Spleen (tissue), 11 donors: ENCODE measurements at regions not wholly inside any gene's neighbourhood (a gene's known extent, or its start where the extent isn't known, plus 50 kb on each side); places are given as distances from the start of the nearest gene placed in this dataset.

Experiments
- DNase-seq: peaks from one replicate; pipeline ENCODE4 v3.0.0-alpha.2; 2020
- H3K27ac ChIP-seq, 8 donors: fragments of 200-600 bp; sonication (generic) in 7 of 8; 1 replicate in 4 of 8; 2 replicates in 4 of 8; pipeline versions ENCODE4 v1.5.0 to v1.8.0; 2016 to 2021; ENCODE audit warnings: inconsistent platforms in 4 of 8, mild to moderate bottlenecking in 4 of 8, moderate library complexity in 1 of 8
- H3K27me3 ChIP-seq, 7 donors: fragments of 200-600 bp; sonication (generic) in 6 of 7; replicated peaks in 1 of 7; 1 replicate in 4 of 7; 2 replicates in 3 of 7; pipeline versions ENCODE4 v1.5.0 to v1.8.0; 2016 to 2021; ENCODE audit warnings: inconsistent platforms in 3 of 7, mild to moderate bottlenecking in 1 of 7
- H3K36me3 ChIP-seq, 6 donors: fragments of 200-600 bp; sonication (generic) in 5 of 6; 1 replicate in 4 of 6; 2 replicates in 2 of 6; pipeline versions ENCODE4 v1.5.0 to v1.8.0; 2016 to 2021; ENCODE audit warnings: inconsistent platforms in 2 of 6
- H3K4me1 ChIP-seq, 6 donors: fragments of 200-600 bp; sonication (generic) in 5 of 6; 1 replicate in 3 of 6; 2 replicates in 3 of 6; pipeline versions ENCODE4 v1.5.0 to v1.8.0; 2016 to 2021; ENCODE audit warnings: inconsistent platforms in 3 of 6
- H3K4me3 ChIP-seq, 8 donors: fragments of 200-600 bp; sonication (generic) in 7 of 8; 1 replicate in 4 of 8; 2 replicates in 4 of 8; pipeline versions ENCODE4 v1.5.0 to v1.8.0; 2016 to 2021; ENCODE audit warnings: inconsistent platforms in 4 of 8, mild to moderate bottlenecking in 4 of 8, moderate library complexity in 2 of 8
- H3K9me3 ChIP-seq, 8 donors: fragments of 200-600 bp; sonication (generic) in 7 of 8; 1 replicate in 4 of 8; 2 replicates in 4 of 8; pipeline versions ENCODE4 v1.5.0 to v1.8.0; 2016 to 2021; ENCODE audit warnings: inconsistent platforms in 4 of 8
- POLR2A ChIP-seq, 3 donors: fragments of 450-650 bp; IDR thresholded peaks; one replicate each; pipeline ENCODE4 v1.5.1; 2017; ENCODE audit warnings: antibody characterized with exemption in 3 of 3, mild to moderate bottlenecking in 1 of 3
- POLR2AphosphoS5 ChIP-seq, 3 donors: sonication (generic); formaldehyde crosslinking; IDR thresholded peaks; one replicate each; pipeline ENCODE4 v1.5.1; 2017; ENCODE audit warnings: antibody characterized with exemption in 3 of 3
- WGBS, 5 donors: extraction: QIAGEN DNeasy Blood & Tissue Kit in 3 of 5; methylation state at CpG; one replicate each; pipeline versions ENCODE4 v1.1.5 to v1.1.7; 2013 to 2018; 5-methylcytosine and 5-hydroxymethylcytosine counted together
- intact Hi-C: fragments of 100-400 bp; cut with DNase I; formaldehyde crosslinking; loops from one replicate; pipeline ENCODE4 v1.15.0; 2023; ENCODE audit warnings: low total_unique reads
- TF ChIP-seq, protein P1 (sequence below), 11 experiments: fragments of 200-600 bp in 7 of 11; fragments of 450-650 bp in 4 of 11; sonication (generic) in 4 of 11; IDR thresholded peaks in 8 of 11; conservative IDR thresholded peaks in 3 of 11; 1 replicate in 7 of 11; 2 replicates in 4 of 11; pipeline versions ENCODE4 v1.4.0 to v1.8.0; 2016 to 2021; ENCODE audit warnings: antibody characterized with exemption in 11 of 11, inconsistent platforms in 4 of 11, mild to moderate bottlenecking in 1 of 11
- donor health status: healthy with polysubstance abuse.
- donor health status: DM: no; HTN: no; CAD: no; lungs with moderate emphysema.
- donor health status: DM: no; HTN: no; CAD: no.
- donor health status: Bipolar disorder and iron deficiency.
- donor health status: healthy.
- donor health status: DM: no; HTN: no; CAD: no.
- donor health status: DM: yes; HTN: yes; CAD: no.

DNA sequence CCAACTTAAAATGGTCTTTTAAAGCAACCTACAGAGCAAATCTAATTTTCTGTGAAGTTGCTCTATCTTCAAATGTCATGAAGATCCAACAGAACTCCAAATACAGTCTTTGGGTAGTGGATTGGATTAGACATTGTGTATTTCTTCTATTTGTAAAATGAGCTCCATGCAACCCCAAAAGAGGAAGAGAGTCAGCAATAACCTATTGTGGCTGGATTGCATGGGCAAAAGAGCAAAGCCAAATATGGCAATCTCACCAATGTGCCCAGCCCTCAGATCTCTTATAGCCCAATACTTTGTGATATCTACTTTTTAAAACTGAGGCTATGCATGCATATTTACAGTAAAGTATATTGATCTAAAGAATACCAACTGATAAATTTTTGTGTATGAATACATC, 146.3 kb downstream of the TXNL1 start:
- TF ChIP-seq, protein P1, sequence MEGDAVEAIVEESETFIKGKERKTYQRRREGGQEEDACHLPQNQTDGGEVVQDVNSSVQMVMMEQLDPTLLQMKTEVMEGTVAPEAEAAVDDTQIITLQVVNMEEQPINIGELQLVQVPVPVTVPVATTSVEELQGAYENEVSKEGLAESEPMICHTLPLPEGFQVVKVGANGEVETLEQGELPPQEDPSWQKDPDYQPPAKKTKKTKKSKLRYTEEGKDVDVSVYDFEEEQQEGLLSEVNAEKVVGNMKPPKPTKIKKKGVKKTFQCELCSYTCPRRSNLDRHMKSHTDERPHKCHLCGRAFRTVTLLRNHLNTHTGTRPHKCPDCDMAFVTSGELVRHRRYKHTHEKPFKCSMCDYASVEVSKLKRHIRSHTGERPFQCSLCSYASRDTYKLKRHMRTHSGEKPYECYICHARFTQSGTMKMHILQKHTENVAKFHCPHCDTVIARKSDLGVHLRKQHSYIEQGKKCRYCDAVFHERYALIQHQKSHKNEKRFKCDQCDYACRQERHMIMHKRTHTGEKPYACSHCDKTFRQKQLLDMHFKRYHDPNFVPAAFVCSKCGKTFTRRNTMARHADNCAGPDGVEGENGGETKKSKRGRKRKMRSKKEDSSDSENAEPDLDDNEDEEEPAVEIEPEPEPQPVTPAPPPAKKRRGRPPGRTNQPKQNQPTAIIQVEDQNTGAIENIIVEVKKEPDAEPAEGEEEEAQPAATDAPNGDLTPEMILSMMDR (IDR thresholded peaks at IDR 0.05 in 8 of 11, conservative IDR thresholded peaks at IDR 0.05 in 3 of 11), result no peak
- no peak for TF ChIP-seq POLR2A (IDR thresholded peaks at IDR 0.05)
- TF ChIP-seq POLR2AphosphoS5 (IDR thresholded peaks at IDR 0.05), result no peak
- H3K4me1 ChIP-seq, result no peaks in the 10 kb centered on the region
- no peak overlapping the region for H3K4me3 ChIP-seq
- DNase-seq, result no peak
- intact Hi-C loops, result no loop called here
- H3K36me3 ChIP-seq, result no peaks in the 10 kb centered on the region
- no peaks in the 10 kb centered on the region for H3K27me3 ChIP-seq
- H3K9me3 ChIP-seq, result peaks cover 0 to 5% (median 0%) of the 10 kb centered on the region in 8 donors
- H3K27ac ChIP-seq, result no peak overlapping the region

GRCh38 chr18:56490942-56491341, 147.4 kb downstream of the TXNL1 start:
- 84 to 92% (median 87%) methylated on average over 4 of the region's 4 CpGs for WGBS, 5 donors
- Histone ChIP-seq H3K4me1 (no peaks in the 10 kb centered on the region), H3K27ac (no peak overlapping the region), H3K4me3 (no peak overlapping the region), H3K9me3 (peaks cover 0 to 3% (median 0%) of the 10 kb centered on the region in 8 donors), H3K36me3 (no peaks in the 10 kb centered on the region), H3K27me3 (no peaks in the 10 kb centered on the region)
- no peak for DNase-seq
- intact Hi-C loops, result no loop called here
- TF ChIP-seq POLR2A (IDR thresholded peaks at IDR 0.05), result no peak
- TF ChIP-seq, protein P1 (IDR thresholded peaks at IDR 0.05 in 8 of 11, conservative IDR thresholded peaks at IDR 0.05 in 3 of 11), result no peak
- TF ChIP-seq POLR2AphosphoS5 (IDR thresholded peaks at IDR 0.05), result no peak

DNA sequence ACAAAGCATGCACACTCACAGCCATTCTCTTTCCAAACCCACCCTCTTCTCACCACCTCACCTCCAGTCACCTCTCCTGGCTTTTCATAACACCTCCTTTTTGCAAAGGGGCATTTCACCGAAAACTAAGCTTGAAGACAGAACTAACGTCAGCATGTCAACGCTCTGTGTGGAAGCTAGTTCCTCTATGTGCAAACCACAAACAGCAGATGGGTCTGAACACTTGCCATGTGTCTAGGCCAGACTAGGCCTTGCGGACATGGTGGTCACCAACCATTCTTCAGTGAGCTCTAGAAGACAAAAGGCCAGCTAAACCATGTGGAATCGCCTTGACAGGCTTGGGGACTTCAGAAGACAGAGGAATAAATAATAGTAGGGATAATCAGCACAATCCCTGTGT, 148.5 kb downstream of the TXNL1 start:
- 44 to 59% (median 47%) methylated on average over 5 of the region's 5 CpGs for WGBS, 5 donors
- no peak overlapping the region for H3K27ac ChIP-seq
- no peaks in the 10 kb centered on the region for H3K9me3 ChIP-seq
- H3K4me3 ChIP-seq, result no peak overlapping the region
- intact Hi-C loops, result no loop called here
- H3K4me1 ChIP-seq, result no peaks in the 10 kb centered on the region
- DNase-seq, result no peak
- H3K36me3 ChIP-seq, result no peaks in the 10 kb centered on the region
- no peaks in the 10 kb centered on the region for H3K27me3 ChIP-seq
- TF ChIP-seq POLR2AphosphoS5 (IDR thresholded peaks at IDR 0.05), result no peak
- TF ChIP-seq, protein P1 (IDR thresholded peaks at IDR 0.05 in 8 of 11, conservative IDR thresholded peaks at IDR 0.05 in 3 of 11), result no peak
- TF ChIP-seq POLR2A (IDR thresholded peaks at IDR 0.05), result no peak

DNA sequence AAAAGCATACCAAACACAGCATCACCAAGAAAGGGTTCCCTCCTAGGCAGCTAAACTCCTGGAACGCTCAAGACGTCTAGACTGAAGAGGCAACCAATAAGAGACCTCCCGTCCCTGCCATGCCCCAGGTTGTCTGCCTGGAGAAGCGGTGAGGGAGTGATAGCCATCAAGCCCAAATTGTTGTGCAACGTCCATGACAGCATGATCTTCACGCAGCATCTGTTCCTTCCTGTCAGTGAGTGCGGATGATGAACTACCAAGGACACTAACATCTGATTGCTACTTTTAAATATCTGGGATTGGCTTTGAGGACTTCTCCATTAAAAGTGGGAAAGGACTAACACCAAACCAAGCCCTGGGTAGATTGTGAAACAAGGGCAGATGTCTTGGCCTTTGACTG, 149.7 kb downstream of the TXNL1 start:
- no peak overlapping the region for H3K4me3 ChIP-seq
- TF ChIP-seq POLR2AphosphoS5 (IDR thresholded peaks at IDR 0.05) (no peak), POLR2A (IDR thresholded peaks at IDR 0.05) (no peak)
- DNase-seq, result no peak
- intact Hi-C loops, result no loop called here
- no peaks in the 10 kb centered on the region for H3K9me3 ChIP-seq
- H3K36me3 ChIP-seq, result no peaks in the 10 kb centered on the region
- H3K27me3 ChIP-seq, result no peaks in the 10 kb centered on the region
- no peak overlapping the region for H3K27ac ChIP-seq
- H3K4me1 ChIP-seq, result no peaks in the 10 kb centered on the region
- 56 to 84% (median 70%) methylated on average over 7 of the region's 7 CpGs for whole genome bisulfite sequencing, 5 donors

- TF ChIP-seq, protein P1 (IDR thresholded peaks at IDR 0.05 in 8 of 11, conservative IDR thresholded peaks at IDR 0.05 in 3 of 11), result no peak
- no peak for TF ChIP-seq POLR2A (IDR thresholded peaks at IDR 0.05)
- TF ChIP-seq POLR2AphosphoS5 (IDR thresholded peaks at IDR 0.05), result no peak
- intact Hi-C loops, result no loop called here
- WGBS, 5 donors, result 33 to 53% (median 46%) methylated on average over 2 of the region's 2 CpGs
- no peak overlapping the region for H3K4me3 ChIP-seq
- no peaks in the 10 kb centered on the region for H3K36me3 ChIP-seq
- H3K4me1 ChIP-seq, result no peaks in the 10 kb centered on the region
- H3K9me3 ChIP-seq, result no peaks in the 10 kb centered on the region
- DNase-seq, result no peak
- H3K27me3 ChIP-seq, result no peaks in the 10 kb centered on the region
- no peak overlapping the region for H3K27ac ChIP-seq
These were observed 150.6 kb downstream of the TXNL1 start for GRCh38 chr18:56487801-56488200.
